HepG2 (cell line): ENCODE measurements at regions not wholly inside any gene's neighbourhood (a gene's known extent, or its start where the extent isn't known, plus 50 kb on each side); places are given as distances from the start of the nearest gene placed in this dataset.

Experiments used
- ATAC-seq: fragments of 200-7000 bp; cut with Tn5 transposase; 3 replicates; pipeline ENCODE4 v1.9.1; 2020; ENCODE audit warnings: mild to moderate bottlenecking, moderate library complexity
- BruUV-seq: library from RNA; stranded (reverse); fragments of 400-500 nt; replicated peaks from 2 replicates; lab custom pipeline; 2021; lab: Mats Ljungman, UMichigan
- CTCF ChIA-PET: fragments of 300-600 bp; formaldehyde crosslinking; extraction: SDS; loops from one replicate; lab custom pipeline; 2021; ENCODE audit warnings: low total read pairs, inconsistent platforms, low intra/inter-chr PET ratio; lab: Yijun Ruan, JAX
- POLR2A ChIA-PET: fragments of 350-600 bp; sonication (Branson Sonifier 250); formaldehyde crosslinking; loops from one replicate; lab custom pipeline; 2020; ENCODE audit warnings: antibody characterized with exemption, inconsistent platforms; lab: Yijun Ruan, JAX
- DNase-seq: peaks from one replicate; pipeline ENCODE4 v3.0.0-alpha.2; 2015; ENCODE audit warnings: low spot score
- FAIRE-seq: peaks from 3 replicates; lab custom pipeline; 2011; peaks lifted over from hg19 to GRCh38; lab: Jason Lieb, UNC
- H2AFZ ChIP-seq: one replicate; pipeline ENCODE4 v1.6.1; 2011; ENCODE audit warnings: low read length, inconsistent platforms
- H3K27ac ChIP-seq: fragments of 300-600 bp; 3 replicates; pipeline ENCODE4 v1.8.0; 2011; ENCODE audit warnings: mixed run types, mild to moderate bottlenecking, mixed read lengths, low read length, inconsistent platforms; ENCODE audit not compliant: insufficient read depth; ENCODE audit errors: extremely low read length
- H3K27me3 ChIP-seq, 2 experiments: fragments of 200-600 bp in 1 of 2; 2 replicates in 1 of 2; 3 replicates in 1 of 2; pipeline versions ENCODE4 v1.6.0 to v1.8.0; 2011; ENCODE audit warnings: low read length in 2 of 2, mild to moderate bottlenecking in 2 of 2, moderate library complexity in 2 of 2, inconsistent platforms in 1 of 2; ENCODE audit not compliant: insufficient read depth in 2 of 2, control insufficient read depth in 1 of 2
- H3K36me3 ChIP-seq, 2 experiments: fragments of 200-600 bp in 1 of 2; replicated peaks in 1 of 2; 2 replicates in 1 of 2; 3 replicates in 1 of 2; pipeline versions ENCODE4 v1.5.1 to v1.8.0; 2011; ENCODE audit warnings: low read length in 2 of 2, inconsistent platforms in 1 of 2; ENCODE audit not compliant: insufficient read depth in 2 of 2, control insufficient read depth in 1 of 2
- H3K4me1 ChIP-seq: 2 replicates; pipeline ENCODE4 v1.5.1; 2012; ENCODE audit warnings: low read length, inconsistent platforms; ENCODE audit not compliant: insufficient read depth
- H3K4me2 ChIP-seq: 2 replicates; pipeline ENCODE4 v1.6.0; 2011; ENCODE audit warnings: low read depth, low read length, inconsistent platforms
- H3K4me3 ChIP-seq, 3 experiments: fragments of 200-600 bp in 1 of 3; sonication (generic), shearing (Covaris generic) in 1 of 3; replicated peaks in 1 of 3; 2 replicates each; pipeline ENCODE4 v1.5.1; 2011 to 2016; ENCODE audit warnings: low read length in 3 of 3, inconsistent platforms in 2 of 3, low read depth in 2 of 3, mild to moderate bottlenecking in 2 of 3, control low read depth in 1 of 3, mixed read lengths in 1 of 3; ENCODE audit not compliant: insufficient read depth in 1 of 3
- H3K79me2 ChIP-seq: one replicate; pipeline ENCODE4 v1.6.1; 2011; ENCODE audit warnings: low read length, inconsistent platforms; ENCODE audit not compliant: insufficient read depth
- H3K9ac ChIP-seq: 2 replicates; pipeline ENCODE4 v1.6.0; 2011; ENCODE audit warnings: mild to moderate bottlenecking, low read depth, low read length, inconsistent platforms; ENCODE audit not compliant: insufficient read depth
- H3K9me3 ChIP-seq: 2 replicates; pipeline ENCODE4 v1.5.1; 2012; ENCODE audit warnings: mild to moderate bottlenecking, low read length
- H4K20me1 ChIP-seq: 2 replicates; pipeline ENCODE4 v1.6.0; 2011; ENCODE audit warnings: inconsistent platforms, mild to moderate bottlenecking, low read length, moderate library complexity; ENCODE audit not compliant: insufficient read depth
- ATF7 ChIP-seq, 2 experiments: fragments of 450-650 bp in 1 of 2; sonication (generic) in 1 of 2; formaldehyde crosslinking in 1 of 2; IDR thresholded peaks; 2 replicates each; pipeline versions ENCODE4 v1.4.0 to v1.6.1; 2016 to 2020; ENCODE audit warnings: antibody characterized with exemption in 1 of 2, mild to moderate bottlenecking in 1 of 2, missing genetic modification reagents in 1 of 2
- CREB1 ChIP-seq, 2 experiments: fragments of 450-650 bp in 1 of 2; IDR thresholded peaks; 2 replicates each; pipeline ENCODE4 v1.6.1; 2016 to 2017; ENCODE audit warnings: control low read depth in 1 of 2, mild to moderate bottlenecking in 1 of 2, missing compliant biosample characterization in 1 of 2, missing genetic modification characterization in 1 of 2
- CREM ChIP-seq, 2 experiments: sonication (generic) in 1 of 2; formaldehyde crosslinking in 1 of 2; IDR thresholded peaks; 2 replicates each; pipeline versions ENCODE4 v1.4.0 to v1.6.1; 2016 to 2020; ENCODE audit warnings: antibody characterized with exemption in 1 of 2, mild to moderate bottlenecking in 1 of 2, missing genetic modification reagents in 1 of 2
- HNRNPL ChIP-seq: fragments of 200-400 bp; formaldehyde crosslinking; IDR thresholded peaks from 2 replicates; pipeline ENCODE4 v1.6.1; 2017; ENCODE audit warnings: mild to moderate bottlenecking, low read depth, low read length
- KDM6A ChIP-seq: IDR thresholded peaks from 2 replicates; pipeline ENCODE4 v1.6.1; 2016; ENCODE audit warnings: low read depth
- SMYD3 ChIP-seq: sonication (generic); formaldehyde crosslinking; IDR thresholded peaks from 2 replicates; pipeline ENCODE4 v1.8.1; 2023; ENCODE audit warnings: mild to moderate bottlenecking, missing genetic modification reagents
- TBP ChIP-seq: sonication (generic); formaldehyde crosslinking; IDR thresholded peaks from 2 replicates; pipeline ENCODE4 v1.5.0; 2020; ENCODE audit warnings: missing genetic modification reagents
- TRIM22 ChIP-seq: fragments of 450-650 bp; IDR thresholded peaks from 2 replicates; pipeline ENCODE4 v1.6.1; 2017
- ZNF207 ChIP-seq: fragments of 450-650 bp; IDR thresholded peaks from 2 replicates; pipeline ENCODE4 v1.6.1; 2016; ENCODE audit warnings: antibody characterized with exemption, borderline replicate concordance
- ZNF616 ChIP-seq: sonication (generic); formaldehyde crosslinking; IDR thresholded peaks from 2 replicates; pipeline ENCODE4 v1.5.0; 2020; ENCODE audit warnings: low read depth, mild to moderate bottlenecking, missing genetic modification reagents
- ZNF660 ChIP-seq: sonication (generic); formaldehyde crosslinking; IDR thresholded peaks from 2 replicates; pipeline ENCODE4 v1.5.1; 2020; ENCODE audit warnings: mild to moderate bottlenecking, low read depth, missing genetic modification reagents, borderline replicate concordance
- ZNF761 ChIP-seq: sonication (generic); formaldehyde crosslinking; conservative IDR thresholded peaks from 2 replicates; pipeline ENCODE4 v1.4.0; 2020; ENCODE audit warnings: mild to moderate bottlenecking, missing genetic modification reagents
- ZNF782 ChIP-seq: sonication (generic); formaldehyde crosslinking; IDR thresholded peaks from 2 replicates; pipeline ENCODE4 v1.4.0; 2020; ENCODE audit warnings: missing genetic modification reagents, mild to moderate bottlenecking, borderline replicate concordance
- ZNF784 ChIP-seq: sonication (generic); formaldehyde crosslinking; IDR thresholded peaks from 2 replicates; pipeline ENCODE4 v1.5.1; 2020; ENCODE audit warnings: missing genetic modification reagents, mild to moderate bottlenecking, borderline replicate concordance
- WGBS: methylation state at CpG from one replicate; pipeline ENCODE4 v1.1.6; 2017; ENCODE audit warnings: low lambda C conversion rate; 5-methylcytosine and 5-hydroxymethylcytosine counted together
- in situ Hi-C: cut with HindIII; loops from 2 replicates; pipeline ENCODE4 v1.10.0; 2017; ENCODE audit warnings: low pct_unique_long_range_greater_than_20kb; ENCODE audit not compliant: extremely low pct_ligation_motif_present
- intact Hi-C: fragments of 100-400 bp; cut with micrococcal nuclease; formaldehyde crosslinking; loops from one replicate; pipeline ENCODE4 v1.10.0; 2022; ENCODE audit not compliant: unreplicated experiment
- TF ChIP-seq, protein P1 (sequence below): sonication (generic); formaldehyde crosslinking; IDR thresholded peaks from 2 replicates; pipeline ENCODE4 v1.5.0; 2020; ENCODE audit warnings: mild to moderate bottlenecking, missing genetic modification reagents

- in situ Hi-C loops: no loop called here
- no peak overlapping the region for H3K9ac ChIP-seq
- no peaks in the 10 kb centered on the region for H3K4me1 ChIP-seq
- H3K4me2 ChIP-seq: no peak overlapping the region
- CTCF ChIA-PET: no interaction called here
- intact Hi-C loops: no loop called here
- no peaks in the 10 kb centered on the region for H4K20me1 ChIP-seq
- no peak for TF ChIP-seq KDM6A (CRISPR knock-in tag)
- TF ChIP-seq ZNF660 (CRISPR knock-in tag): no peak
- TF ChIP-seq TRIM22: no peak
- TF ChIP-seq CREM (IDR thresholded peaks at IDR 0.05): no peak
- TF ChIP-seq CREM (CRISPR knock-in tag; IDR thresholded peaks at IDR 0.05): no peak
- TF ChIP-seq, protein P1, sequence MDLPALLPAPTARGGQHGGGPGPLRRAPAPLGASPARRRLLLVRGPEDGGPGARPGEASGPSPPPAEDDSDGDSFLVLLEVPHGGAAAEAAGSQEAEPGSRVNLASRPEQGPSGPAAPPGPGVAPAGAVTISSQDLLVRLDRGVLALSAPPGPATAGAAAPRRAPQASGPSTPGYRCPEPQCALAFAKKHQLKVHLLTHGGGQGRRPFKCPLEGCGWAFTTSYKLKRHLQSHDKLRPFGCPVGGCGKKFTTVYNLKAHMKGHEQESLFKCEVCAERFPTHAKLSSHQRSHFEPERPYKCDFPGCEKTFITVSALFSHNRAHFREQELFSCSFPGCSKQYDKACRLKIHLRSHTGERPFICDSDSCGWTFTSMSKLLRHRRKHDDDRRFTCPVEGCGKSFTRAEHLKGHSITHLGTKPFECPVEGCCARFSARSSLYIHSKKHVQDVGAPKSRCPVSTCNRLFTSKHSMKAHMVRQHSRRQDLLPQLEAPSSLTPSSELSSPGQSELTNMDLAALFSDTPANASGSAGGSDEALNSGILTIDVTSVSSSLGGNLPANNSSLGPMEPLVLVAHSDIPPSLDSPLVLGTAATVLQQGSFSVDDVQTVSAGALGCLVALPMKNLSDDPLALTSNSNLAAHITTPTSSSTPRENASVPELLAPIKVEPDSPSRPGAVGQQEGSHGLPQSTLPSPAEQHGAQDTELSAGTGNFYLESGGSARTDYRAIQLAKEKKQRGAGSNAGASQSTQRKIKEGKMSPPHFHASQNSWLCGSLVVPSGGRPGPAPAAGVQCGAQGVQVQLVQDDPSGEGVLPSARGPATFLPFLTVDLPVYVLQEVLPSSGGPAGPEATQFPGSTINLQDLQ (CRISPR knock-in tag): no peak
- TF ChIP-seq SMYD3 (CRISPR knock-in tag): no peak
- peak; percentile 77 for TF ChIP-seq ATF7 (IDR thresholded peaks at IDR 0.05)
- no peak for TF ChIP-seq ATF7 (CRISPR knock-in tag; IDR thresholded peaks at IDR 0.05)
- TF ChIP-seq HNRNPL: no peak
- TF ChIP-seq ZNF761 (CRISPR knock-in tag): no peak
- peak; percentile 66 for TF ChIP-seq CREB1 (IDR thresholded peaks at IDR 0.05)
- no peak for TF ChIP-seq CREB1 (CRISPR knock-in tag; IDR thresholded peaks at IDR 0.05)
- no peak for TF ChIP-seq ZNF616 (CRISPR knock-in tag)
- no peak for TF ChIP-seq TBP
- TF ChIP-seq ZNF207: no peak
- TF ChIP-seq ZNF784 (CRISPR knock-in tag): no peak
- TF ChIP-seq ZNF782 (CRISPR knock-in tag): no peak
- TF ChIP-seq, all 625 proteins: peak for 2
- POLR2A ChIA-PET: no interaction called here
- 2% methylated on average over 3 of the region's 3 CpGs for WGBS
- Histone ChIP-seq H3K4me3 (no peak overlapping the region), H3K9me3 (no peaks in the 10 kb centered on the region; the same call in 1 of the 2 replicates), H3K79me2 (no peaks in the 10 kb centered on the region), H2AFZ (no peak overlapping the region), H3K27ac (no peak overlapping the region), H3K27me3 (no peaks in the 10 kb centered on the region), H3K36me3 (no peaks in the 10 kb centered on the region)
- no peak for ATAC-seq
- no peak for FAIRE-seq
- no peak for DNase-seq
- BruUV-seq: no TSS peak
Observed at GRCh38 chrX:149092179-149092578, 412.9 kb downstream of the IDS start.
